ENCODE measurements at regions not wholly inside any gene's neighbourhood (a gene's known extent, or its start where the extent isn't known, plus 50 kb on each side); places are given as distances from the start of the nearest gene placed in this dataset.
A peak's percentile ranks its signal among the peaks of the same experiment; 100 is the strongest.

- CTCF ChIA-PET: interaction anchor here (0.8 to 1.6 kb wide), 13 partner anchors 9 to 398 kb away, joined by 3 to 13 read pairs (median 4); partner anchors contain the start of gene ZFP36L2
- dilution Hi-C loops (cut with MboI; ENCODE audit: extremely low pct_ligation_motif_present, low sequenced_read_pairs) (no loop called here), intact Hi-C loops (cut with micrococcal nuclease) (loop anchor here (1.0 to 2.0 kb wide), 10 partner anchors 11 to 140 kb away; partner anchors contain the start of gene ZFP36L2)
- H4K20me1 ChIP-seq (replicated peaks; ENCODE audit: control insufficient read depth, extremely low read depth, insufficient read depth, low read length): no peaks in the 10 kb centered on the region
- H3K9me3 ChIP-seq (replicated peaks; ENCODE audit: control insufficient read depth, insufficient read depth, low read length): no peaks in the 10 kb centered on the region
- no peaks in the 10 kb centered on the region for H3K79me2 ChIP-seq (ENCODE audit: control insufficient read depth, insufficient read depth, low read length)
- FAIRE-seq (peak; percentile 100), DNase-seq (ENCODE audit: low read depth, low spot score) (peak; percentile 96)
- TF ChIP-seq MYC (IDR thresholded peaks at IDR 0.05; ENCODE audit: low read depth, low read length) (no peak), MAX (IDR thresholded peaks at IDR 0.05; ENCODE audit: insufficient read depth, insufficient read length) (peak; percentile 4), FOS (IDR thresholded peaks at IDR 0.05; ENCODE audit: borderline replicate concordance, insufficient read depth, low read length) (peak; percentile 86), GATA2 (IDR thresholded peaks at IDR 0.05; ENCODE audit: insufficient read depth, insufficient read length, low read depth, low read length) (no peak), POLR2A (IDR thresholded peaks at IDR 0.05; ENCODE audit: low read depth, low read length) (peak; percentile 17), POLR2AphosphoS5 (IDR thresholded peaks at IDR 0.05; ENCODE audit: insufficient read depth, low read depth, low read length) (peak; percentile 81), JUN (IDR thresholded peaks at IDR 0.05; ENCODE audit: borderline replicate concordance, insufficient read depth, insufficient read length, low read depth) (peak; percentile 95), CTCF (IDR thresholded peaks at IDR 0.05; ENCODE audit: extremely low read depth in 1 of 2, insufficient read depth in 1 of 2, low read depth in 1 of 2, low read length in 2 of 2) (no peak), EZH2 (IDR thresholded peaks at IDR 0.05; ENCODE audit: borderline replicate concordance, low read depth, low read length, severe bottlenecking) (no peak)
- H3K4me1 ChIP-seq (ENCODE audit: control insufficient read depth, extremely low read depth, insufficient read depth, low read length): peaks cover 44% of the 10 kb centered on the region
- peak overlapping the region; percentile 87 for H3K27ac ChIP-seq (ENCODE audit: insufficient read depth, low read depth, low read length)
- no peaks in the 10 kb centered on the region for H3K27me3 ChIP-seq (ENCODE audit: control insufficient read depth in 2 of 2, insufficient read depth in 2 of 2, low read length in 2 of 2)
- no peaks in the 10 kb centered on the region for H3K36me3 ChIP-seq (ENCODE audit: control insufficient read depth in 2 of 2, extremely low read depth in 1 of 2, insufficient read depth in 2 of 2, low read length in 2 of 2)
- H3K9ac ChIP-seq (replicated peaks; ENCODE audit: extremely low read depth, insufficient read depth, low read length): peak overlapping the region; percentile 57
- peak overlapping the region; percentile 1 for H3K4me2 ChIP-seq (ENCODE audit: insufficient read depth, low read length)
- TSS peak; percentile 92 for BruUV-seq (replicated peaks)
- H3K9me1 ChIP-seq (replicated peaks; ENCODE audit: control insufficient read depth, extremely low read depth, insufficient read depth, low read length): no peaks in the 10 kb centered on the region
- peak overlapping the region; percentile 16 for H2AFZ ChIP-seq (ENCODE audit: low read depth, low read length)
- POLR2A ChIA-PET: interaction anchor here (0.9 to 1.5 kb wide), 3 partner anchors 27 to 142 kb away, joined by 3 to 5 read pairs (median 4); no protein-coding TSS in a partner anchor
- H3K4me3 ChIP-seq (replicated peaks in 1 of 3; ENCODE audit: insufficient read depth in 1 of 3, low read depth in 1 of 3, low read length in 3 of 3): no peak overlapping the region
Observed at GRCh38 chr2:43086451-43087221, 139.8 kb downstream of the ZFP36L2 start.

Measured in endothelial cell of umbilical vein (primary cell).